Prostate gland (tissue), 2 donors: ENCODE measurements at regions not wholly inside any gene's neighbourhood (a gene's known extent, or its start where the extent isn't known, plus 50 kb on each side); places are given as distances from the start of the nearest gene placed in this dataset.

Source experiments
- DNase-seq: peaks from one replicate; pipeline ENCODE4 v3.0.0-alpha.2; 2019; ENCODE audit warnings: low spot score
- H3K27ac ChIP-seq, 2 donors: fragments of 200-600 bp; sonication (generic); 2 replicates each; pipeline ENCODE4 v1.5.1; 2017 to 2019
- H3K27me3 ChIP-seq: fragments of 200-600 bp; sonication (generic); replicated peaks from 2 replicates; pipeline ENCODE4 v1.5.1; 2019; ENCODE audit not compliant: insufficient read depth
- H3K36me3 ChIP-seq, 2 donors: fragments of 200-600 bp; sonication (generic); 1 replicate in 1 of 2; 2 replicates in 1 of 2; pipeline versions ENCODE4 v1.5.1 to v1.8.1; 2017 to 2019
- H3K4me1 ChIP-seq: fragments of 200-600 bp; sonication (generic); replicated peaks from 2 replicates; pipeline ENCODE4 v1.5.1; 2019
- H3K4me3 ChIP-seq, 2 donors: fragments of 200-600 bp; sonication (generic); 2 replicates each; pipeline ENCODE4 v1.5.1; 2017 to 2019
- H3K9me3 ChIP-seq: fragments of 200-600 bp; sonication (generic); 2 replicates; pipeline ENCODE4 v1.5.1; 2017
- POLR2A ChIP-seq: fragments of 450-650 bp; IDR thresholded peaks from one replicate; pipeline ENCODE4 v1.6.1; 2016; ENCODE audit warnings: antibody characterized with exemption, mild to moderate bottlenecking
- POLR2AphosphoS5 ChIP-seq: sonication (generic); formaldehyde crosslinking; IDR thresholded peaks from one replicate; pipeline ENCODE4 v1.6.1; 2017; ENCODE audit warnings: antibody characterized with exemption
- WGBS: methylation state at CpG from one replicate; pipeline ENCODE4 v1.1.5; 2018; 5-methylcytosine and 5-hydroxymethylcytosine counted together
- intact Hi-C: fragments of 100-400 bp; cut with DNase I; formaldehyde crosslinking; loops from one replicate; pipeline ENCODE4 v1.14.2; 2022
- TF ChIP-seq, protein P1 (sequence below), 4 experiments: fragments of 200-600 bp in 2 of 4; fragments of 450-650 bp in 2 of 4; sonication (generic) in 2 of 4; IDR thresholded peaks; 1 replicate in 3 of 4; 2 replicates in 1 of 4; pipeline ENCODE4 v1.5.1; 2016 to 2019; ENCODE audit warnings: antibody characterized with exemption in 4 of 4, mild to moderate bottlenecking in 2 of 4, moderate library complexity in 2 of 4

DNA sequence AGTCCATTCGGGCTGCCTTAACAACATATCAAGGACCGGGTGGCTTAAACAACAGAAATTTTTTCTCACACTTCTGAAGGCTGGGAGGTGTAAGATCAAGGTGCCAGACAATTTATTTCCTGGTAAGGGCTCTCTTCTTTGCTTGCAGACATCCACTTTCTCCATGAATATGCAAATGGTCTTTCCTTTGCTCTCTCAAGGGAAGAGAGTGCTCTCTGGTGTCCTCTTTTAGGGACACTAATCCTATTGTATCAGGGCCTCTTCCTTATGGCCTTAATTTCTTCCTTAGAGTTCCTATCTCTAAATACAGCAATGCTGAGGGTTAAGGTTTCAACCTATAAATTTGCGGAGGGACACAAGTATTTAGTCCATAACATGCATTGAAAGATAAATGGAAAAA, 770.8 kb downstream of the DSC3 start:
- intact Hi-C loops = no loop called here
- no peak overlapping the region for H3K4me3 ChIP-seq
- H3K36me3 ChIP-seq = no peaks in the 10 kb centered on the region
- H3K27ac ChIP-seq = no peak overlapping the region
- H3K9me3 ChIP-seq = no peaks in the 10 kb centered on the region
- no peak for TF ChIP-seq POLR2AphosphoS5
- TF ChIP-seq POLR2A = no peak
- TF ChIP-seq, protein P1, sequence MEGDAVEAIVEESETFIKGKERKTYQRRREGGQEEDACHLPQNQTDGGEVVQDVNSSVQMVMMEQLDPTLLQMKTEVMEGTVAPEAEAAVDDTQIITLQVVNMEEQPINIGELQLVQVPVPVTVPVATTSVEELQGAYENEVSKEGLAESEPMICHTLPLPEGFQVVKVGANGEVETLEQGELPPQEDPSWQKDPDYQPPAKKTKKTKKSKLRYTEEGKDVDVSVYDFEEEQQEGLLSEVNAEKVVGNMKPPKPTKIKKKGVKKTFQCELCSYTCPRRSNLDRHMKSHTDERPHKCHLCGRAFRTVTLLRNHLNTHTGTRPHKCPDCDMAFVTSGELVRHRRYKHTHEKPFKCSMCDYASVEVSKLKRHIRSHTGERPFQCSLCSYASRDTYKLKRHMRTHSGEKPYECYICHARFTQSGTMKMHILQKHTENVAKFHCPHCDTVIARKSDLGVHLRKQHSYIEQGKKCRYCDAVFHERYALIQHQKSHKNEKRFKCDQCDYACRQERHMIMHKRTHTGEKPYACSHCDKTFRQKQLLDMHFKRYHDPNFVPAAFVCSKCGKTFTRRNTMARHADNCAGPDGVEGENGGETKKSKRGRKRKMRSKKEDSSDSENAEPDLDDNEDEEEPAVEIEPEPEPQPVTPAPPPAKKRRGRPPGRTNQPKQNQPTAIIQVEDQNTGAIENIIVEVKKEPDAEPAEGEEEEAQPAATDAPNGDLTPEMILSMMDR (IDR thresholded peaks at IDR 0.05) = no peak
- no peaks in the 10 kb centered on the region for H3K4me1 ChIP-seq
- 79% methylated on average over 3 of the region's 3 CpGs for WGBS
- DNase-seq = no peak
- no peaks in the 10 kb centered on the region for H3K27me3 ChIP-seq

DNA sequence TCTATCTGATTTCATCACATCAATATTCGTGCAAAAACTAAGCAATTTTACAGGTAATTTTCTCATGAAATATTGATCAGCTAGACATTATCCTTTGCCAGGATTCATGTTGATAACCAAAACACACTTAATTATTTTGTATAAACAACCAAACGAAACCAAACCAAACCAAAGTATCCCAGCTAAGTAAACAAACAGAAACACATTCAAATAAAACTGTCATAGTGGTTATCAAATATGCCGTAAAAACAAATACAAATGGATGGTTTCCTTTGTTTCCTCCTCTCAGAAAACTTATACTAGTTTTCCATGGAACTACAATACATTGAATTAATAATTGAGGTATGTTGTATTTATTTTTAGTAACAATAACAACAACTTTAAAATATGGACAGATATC, 777.4 kb downstream of the DSC3 start:
- intact Hi-C loops = no loop called here
- H3K36me3 ChIP-seq = no peaks in the 10 kb centered on the region
- 42% methylated on average over 3 of the region's 3 CpGs for WGBS
- H3K27ac ChIP-seq = no peak overlapping the region
- TF ChIP-seq, protein P1 (IDR thresholded peaks at IDR 0.05) = no peak
- TF ChIP-seq POLR2AphosphoS5 (no peak), POLR2A (no peak)
- no peaks in the 10 kb centered on the region for H3K4me1 ChIP-seq
- no peaks in the 10 kb centered on the region for H3K9me3 ChIP-seq
- no peaks in the 10 kb centered on the region for H3K27me3 ChIP-seq
- H3K4me3 ChIP-seq = no peak overlapping the region
- DNase-seq = no peak

DNA sequence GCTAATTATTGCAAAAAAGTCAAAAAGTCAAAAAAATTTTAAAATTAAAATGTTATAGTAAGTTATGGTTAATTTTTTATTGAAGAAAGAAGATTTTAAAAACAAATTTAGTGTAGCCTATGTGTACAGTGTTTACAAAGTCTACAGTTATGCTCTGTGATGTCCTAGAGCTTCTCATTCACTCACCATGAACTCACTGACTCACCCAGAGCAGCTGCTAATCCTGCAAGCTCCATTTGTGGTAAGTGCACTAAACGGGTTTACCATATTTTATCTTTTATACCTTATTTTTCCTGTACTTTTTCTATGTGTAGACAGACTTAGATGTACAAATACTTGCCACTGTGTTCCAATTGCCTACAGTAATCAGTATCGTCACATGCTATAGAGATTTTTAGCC, 788.2 kb downstream of the DSC3 start:
- intact Hi-C loops = no loop called here
- Histone ChIP-seq H3K27ac (no peak overlapping the region), H3K9me3 (no peaks in the 10 kb centered on the region), H3K4me3 (no peak overlapping the region), H3K27me3 (no peaks in the 10 kb centered on the region), H3K4me1 (no peaks in the 10 kb centered on the region), H3K36me3 (no peaks in the 10 kb centered on the region)
- TF ChIP-seq POLR2AphosphoS5 = no peak
- TF ChIP-seq, protein P1 (IDR thresholded peaks at IDR 0.05) = no peak
- no peak for TF ChIP-seq POLR2A
- DNase-seq = no peak
- 89% methylated on average over 2 of the region's 2 CpGs for WGBS

DNA sequence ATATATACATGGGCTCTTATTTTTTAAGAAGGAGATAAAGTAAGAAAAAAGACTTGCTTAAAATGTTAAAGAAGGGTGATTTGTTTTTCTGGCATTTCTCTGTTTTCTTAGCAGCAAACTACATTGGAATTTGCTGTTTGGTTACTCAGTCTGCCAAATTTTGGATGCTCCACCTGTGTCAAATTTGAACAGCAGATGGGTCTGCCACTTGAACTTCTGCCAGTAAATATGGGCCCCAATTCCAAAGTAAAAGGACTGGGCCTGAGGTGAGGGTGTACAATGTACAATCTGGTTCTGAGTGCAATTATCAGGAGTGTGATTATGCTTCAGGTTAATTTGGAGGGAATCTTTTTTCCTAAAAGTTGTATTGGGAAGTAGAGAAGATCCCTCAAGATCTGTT, 794.5 kb downstream of the DSC3 start:
- no peak overlapping the region for H3K27ac ChIP-seq
- H3K27me3 ChIP-seq = no peaks in the 10 kb centered on the region
- DNase-seq = no peak
- no peaks in the 10 kb centered on the region for H3K4me1 ChIP-seq
- H3K9me3 ChIP-seq = no peaks in the 10 kb centered on the region
- TF ChIP-seq POLR2AphosphoS5 (no peak), POLR2A (no peak)
- TF ChIP-seq, protein P1 (IDR thresholded peaks at IDR 0.05) = no peak
- no peak overlapping the region for H3K4me3 ChIP-seq
- H3K36me3 ChIP-seq = no peaks in the 10 kb centered on the region
- intact Hi-C loops = no loop called here

DNA sequence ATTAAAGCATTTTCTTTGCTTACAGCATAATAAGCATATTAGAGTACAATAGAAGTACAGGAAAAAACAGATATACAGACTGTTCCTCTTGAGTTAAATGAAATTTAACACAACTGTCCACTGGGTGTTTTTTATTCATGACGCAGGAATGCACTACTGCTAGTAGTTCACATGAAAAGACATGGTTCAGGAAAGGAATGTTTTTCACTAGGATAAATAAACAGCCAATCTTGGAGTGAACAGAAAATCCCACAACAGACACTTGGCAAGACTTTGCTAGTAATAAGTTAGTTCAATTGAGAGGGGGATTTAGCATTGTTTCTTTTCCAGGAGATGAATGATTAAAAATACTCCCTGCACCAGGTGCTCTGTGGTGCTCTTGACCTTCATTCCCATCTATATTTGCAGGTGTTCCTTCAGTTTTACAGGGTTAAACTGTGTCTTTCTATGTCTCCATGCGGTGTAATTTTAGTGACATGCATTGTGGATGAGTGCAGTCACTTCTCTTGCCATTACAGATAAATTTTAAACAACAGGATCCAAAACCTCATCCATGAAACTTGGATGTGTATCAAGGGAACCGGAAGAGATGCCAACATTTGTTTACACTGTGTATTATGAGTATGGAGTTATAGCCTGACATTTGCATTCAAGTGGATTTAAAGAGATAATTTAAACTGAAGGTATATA, 796.6 kb downstream of the DSC3 start:
- Histone ChIP-seq H3K4me3 (no peak overlapping the region), H3K9me3 (no peaks in the 10 kb centered on the region), H3K36me3 (no peaks in the 10 kb centered on the region), H3K27ac (no peak overlapping the region), H3K4me1 (no peaks in the 10 kb centered on the region), H3K27me3 (no peaks in the 10 kb centered on the region)
- 20% methylated on average over 3 of the region's 3 CpGs for WGBS
- intact Hi-C loops = no loop called here
- no peak for TF ChIP-seq POLR2AphosphoS5
- TF ChIP-seq, protein P1 (IDR thresholded peaks at IDR 0.05) = no peak
- no peak for TF ChIP-seq POLR2A
- no peak for DNase-seq
